OCI-LY7 (cell line): ENCODE measurements at regions not wholly inside any gene's neighbourhood (a gene's known extent, or its start where the extent isn't known, plus 50 kb on each side); places are given as distances from the start of the nearest gene placed in this dataset.

Experiments used
- BruUV-seq: library from RNA; stranded (reverse); fragments of 400-500 nt; replicated peaks from 2 replicates; lab custom pipeline; 2021; lab: Mats Ljungman, UMichigan
- CTCF ChIA-PET: fragments of 300-600 bp; sonication (Branson Sonifier 250); formaldehyde crosslinking; loops from one replicate; lab custom pipeline; 2022; ENCODE audit warnings: antibody characterized with exemption; ENCODE audit not compliant: unreplicated experiment; lab: Charles Lee
- POLR2A ChIA-PET: fragments of 300-600 bp; sonication (Branson Sonifier 250); formaldehyde crosslinking; loops from one replicate; lab custom pipeline; 2022; ENCODE audit warnings: antibody characterized with exemption; lab: Charles Lee
- DNase-seq: peaks from one replicate; pipeline ENCODE4 v3.0.0-alpha.2; 2015; ENCODE audit warnings: low spot score
- H2AFZ ChIP-seq: fragments of 200-600 bp; sonication (generic), shearing (Covaris generic); 2 replicates; pipeline ENCODE4 v1.6.1; 2014; ENCODE audit warnings: mild to moderate bottlenecking, antibody characterized with exemption, low read length, moderate library complexity
- H3K27ac ChIP-seq: fragments of 200-600 bp; sonication (generic); 2 replicates; pipeline ENCODE4 v1.5.1; 2014; ENCODE audit warnings: mixed run types, low read depth, mild to moderate bottlenecking, moderate library complexity, low read length, inconsistent platforms; ENCODE audit not compliant: poor library complexity, severe bottlenecking
- H3K36me3 ChIP-seq: fragments of 200-600 bp; sonication (generic); 2 replicates; pipeline ENCODE4 v1.6.1; 2014; ENCODE audit warnings: mild to moderate bottlenecking, antibody characterized with exemption, low read length, moderate library complexity, mixed read lengths; ENCODE audit not compliant: insufficient read depth
- H3K4me1 ChIP-seq: fragments of 200-600 bp; sonication (generic); 2 replicates; pipeline ENCODE4 v1.5.1; 2014; ENCODE audit warnings: mild to moderate bottlenecking, low read length; ENCODE audit not compliant: insufficient read depth, poor library complexity, severe bottlenecking
- H3K4me2 ChIP-seq: fragments of 200-600 bp; sonication (generic); 2 replicates; pipeline ENCODE4 v1.6.1; 2014; ENCODE audit warnings: mild to moderate bottlenecking, low read length
- H3K4me3 ChIP-seq: fragments of 200-600 bp; sonication (generic); 2 replicates; pipeline ENCODE4 v1.5.1; 2014; ENCODE audit warnings: mild to moderate bottlenecking, low read depth, low read length; ENCODE audit not compliant: poor library complexity, severe bottlenecking
- H3K79me2 ChIP-seq: fragments of 200-600 bp; sonication (generic); 2 replicates; pipeline ENCODE4 v1.6.1; 2016; ENCODE audit warnings: low read depth, mild to moderate bottlenecking, low read length, moderate library complexity, mixed read lengths; ENCODE audit not compliant: insufficient read depth
- H3K9me2 ChIP-seq: fragments of 200-600 bp; sonication (generic); 2 replicates; pipeline ENCODE4 v1.6.1; 2016; ENCODE audit warnings: mild to moderate bottlenecking, low read length, mixed read lengths; ENCODE audit not compliant: insufficient read depth
- H3K9me3 ChIP-seq: fragments of 200-600 bp; sonication (generic); 2 replicates; pipeline ENCODE4 v1.6.1; 2014; ENCODE audit warnings: mild to moderate bottlenecking, mixed run types, low read length, mixed read lengths
- H4K20me1 ChIP-seq: fragments of 200-600 bp; sonication (generic); 2 replicates; pipeline ENCODE4 v1.6.1; 2014; ENCODE audit warnings: mild to moderate bottlenecking, antibody characterized with exemption, low read length, moderate library complexity, mixed read lengths; ENCODE audit not compliant: insufficient read depth
- CTCF ChIP-seq: fragments of 200-600 bp; sonication (generic); conservative IDR thresholded peaks from 2 replicates; pipeline ENCODE4 v1.5.1; 2014; ENCODE audit warnings: mild to moderate bottlenecking, antibody characterized with exemption, low read length, moderate library complexity, mixed read lengths
- EZH2phosphoT487 ChIP-seq: fragments of 200-600 bp; sonication (generic); IDR thresholded peaks from 2 replicates; pipeline ENCODE4 v1.6.1; 2018; ENCODE audit warnings: low read depth, borderline replicate concordance, mild to moderate bottlenecking, mixed run types, antibody characterized with exemption, low read length, moderate library complexity, mixed read lengths
- intact Hi-C: fragments of 100-400 bp; cut with micrococcal nuclease; formaldehyde crosslinking; loops from one replicate; pipeline ENCODE4 v1.10.0; 2022; ENCODE audit not compliant: unreplicated experiment

DNA sequence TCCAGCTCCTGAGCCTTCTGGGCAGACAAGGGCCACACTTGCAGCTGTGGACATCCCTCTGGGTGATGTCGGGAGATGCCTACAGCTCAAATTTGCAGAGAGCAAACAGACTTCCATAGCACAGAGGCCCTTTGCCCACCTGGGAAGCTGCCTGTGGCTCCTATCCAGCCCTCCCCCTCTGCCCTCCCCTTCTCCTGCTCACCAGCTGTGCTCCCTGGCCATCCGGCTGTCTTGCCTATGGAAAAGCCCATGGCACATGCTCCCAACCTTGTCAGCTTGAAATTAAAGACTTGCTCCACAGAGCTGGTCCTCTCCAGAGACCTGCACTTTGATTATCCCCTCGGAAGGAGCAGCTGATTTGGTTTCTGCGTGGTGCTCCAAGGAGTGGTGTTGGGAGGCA lies 118.9 kb upstream of the NECTIN1 start:
- Histone ChIP-seq H2AFZ (no peak overlapping the region), H3K9me2 (no peaks in the 10 kb centered on the region), H3K36me3 (no peaks in the 10 kb centered on the region), H3K27ac (no peak overlapping the region), H3K4me1 (no peaks in the 10 kb centered on the region), H3K4me2 (no peak overlapping the region), H3K79me2 (no peaks in the 10 kb centered on the region), H4K20me1 (no peaks in the 10 kb centered on the region), H3K9me3 (no peaks in the 10 kb centered on the region), H3K4me3 (no peak overlapping the region)
- POLR2A ChIA-PET, result no interaction called here
- intact Hi-C loops, result no loop called here
- no TSS peak for BruUV-seq
- CTCF ChIA-PET, result no interaction called here
- TF ChIP-seq CTCF, result no peak
- TF ChIP-seq EZH2phosphoT487, result no peak
- no peak for DNase-seq

- no peaks in the 10 kb centered on the region for H3K9me2 ChIP-seq
- H3K4me2 ChIP-seq, result no peak overlapping the region
- no peaks in the 10 kb centered on the region for H3K4me1 ChIP-seq
- ChIA-PET POLR2A (no interaction called here), CTCF (no interaction called here)
- H3K27ac ChIP-seq, result no peak overlapping the region
- DNase-seq, result no peak
- no peak for TF ChIP-seq CTCF
- TF ChIP-seq EZH2phosphoT487, result no peak
- H3K36me3 ChIP-seq, result no peaks in the 10 kb centered on the region
- BruUV-seq, result no TSS peak
- H4K20me1 ChIP-seq, result no peaks in the 10 kb centered on the region
- H3K4me3 ChIP-seq, result no peak overlapping the region
- H2AFZ ChIP-seq, result no peak overlapping the region
- no peaks in the 10 kb centered on the region for H3K79me2 ChIP-seq
- no peaks in the 10 kb centered on the region for H3K9me3 ChIP-seq
- intact Hi-C loops, result no loop called here
Observed at GRCh38 chr11:119846374-119846773, 117.4 kb upstream of the NECTIN1 start.

DNA sequence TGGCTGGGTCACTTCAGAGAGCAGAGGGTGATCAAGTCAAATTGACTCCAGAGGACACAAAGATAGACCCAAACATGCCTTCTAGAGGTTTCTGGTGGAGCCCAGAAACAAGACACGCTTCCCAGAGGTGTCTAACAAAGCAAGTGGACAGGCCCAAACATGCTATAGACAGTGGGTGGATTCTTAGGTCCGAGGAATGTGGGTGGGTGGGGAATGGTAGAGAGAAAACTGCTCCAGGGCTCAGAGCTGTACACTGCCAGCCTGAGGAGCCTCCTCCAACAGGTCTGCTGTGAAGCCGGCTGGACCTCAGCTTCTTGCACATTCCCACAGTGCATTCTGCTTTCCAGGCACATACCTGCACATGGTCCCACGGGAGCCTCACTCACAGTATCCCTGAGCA lies 116.8 kb upstream of the NECTIN1 start:
- DNase-seq, result no peak

More for the DNA sequence above, 116.8 kb upstream of the NECTIN1 start:
- TF ChIP-seq EZH2phosphoT487, result no peak
- no peak for TF ChIP-seq CTCF
- BruUV-seq, result no TSS peak
- POLR2A ChIA-PET, result no interaction called here
- Histone ChIP-seq H3K79me2 (no peaks in the 10 kb centered on the region), H3K27ac (no peak overlapping the region), H3K4me3 (no peak overlapping the region), H3K9me3 (no peaks in the 10 kb centered on the region), H3K36me3 (no peaks in the 10 kb centered on the region), H4K20me1 (no peaks in the 10 kb centered on the region), H2AFZ (no peak overlapping the region), H3K9me2 (no peaks in the 10 kb centered on the region), H3K4me2 (no peak overlapping the region), H3K4me1 (no peaks in the 10 kb centered on the region)
- intact Hi-C loops, result no loop called here
- CTCF ChIA-PET, result no interaction called here
